Bronchial epithelial cell (primary cell): ENCODE measurements at regions not wholly inside any gene's neighbourhood (a gene's known extent, or its start where the extent isn't known, plus 50 kb on each side); places are given as distances from the start of the nearest gene placed in this dataset.
A peak's percentile ranks its signal among the peaks of the same experiment; 100 is the strongest.

Experiments
- DNase-seq: peaks from one replicate; pipeline ENCODE4 v3.0.0-alpha.2; 2010; ENCODE audit warnings: low read depth
- FAIRE-seq: peaks from 2 replicates; lab custom pipeline; 2011; peaks lifted over from hg19 to GRCh38; lab: Jason Lieb, UNC
- H3K27me3 ChIP-seq: 2 replicates; pipeline ENCODE4 v1.5.1; 2011; ENCODE audit warnings: low read length; ENCODE audit not compliant: control insufficient read depth, insufficient read depth
- H3K36me3 ChIP-seq: 2 replicates; pipeline ENCODE4 v1.5.1; 2011; ENCODE audit warnings: low read length; ENCODE audit not compliant: control insufficient read depth, insufficient read depth
- H3K4me3 ChIP-seq: 2 replicates; pipeline ENCODE4 v1.5.1; 2011; ENCODE audit warnings: mild to moderate bottlenecking, low read depth, low read length, control low read depth
- TF ChIP-seq, protein P1 (sequence below): IDR thresholded peaks from 2 replicates; pipeline ENCODE4 v1.5.1; 2011; ENCODE audit warnings: mild to moderate bottlenecking, moderate library complexity, low read length, control low read depth, inconsistent platforms; ENCODE audit not compliant: insufficient read depth, severe bottlenecking

DNA sequence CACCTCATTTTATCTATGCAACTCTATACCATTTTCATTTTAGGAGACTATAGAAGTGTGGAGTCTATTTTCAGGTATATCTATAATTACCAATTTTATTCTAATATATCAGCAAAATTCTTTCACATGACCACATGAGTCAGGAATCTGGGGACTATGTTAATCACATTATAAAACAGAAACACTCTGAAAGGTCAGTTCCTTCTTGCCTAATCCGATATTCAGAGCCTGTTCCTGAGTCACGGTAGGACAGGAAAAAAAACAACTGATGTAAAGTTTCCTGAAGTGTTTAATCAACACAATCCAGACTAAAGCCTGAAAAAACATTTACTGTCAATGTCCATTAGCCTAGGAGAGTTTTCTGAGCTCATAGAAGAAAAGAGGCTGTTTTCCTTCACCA lies 1902.3 kb downstream of the NCAM2 start:
- H3K27me3 ChIP-seq, result no peaks in the 10 kb centered on the region
- DNase-seq (peak; percentile 79), FAIRE-seq (no peak)

DNA sequence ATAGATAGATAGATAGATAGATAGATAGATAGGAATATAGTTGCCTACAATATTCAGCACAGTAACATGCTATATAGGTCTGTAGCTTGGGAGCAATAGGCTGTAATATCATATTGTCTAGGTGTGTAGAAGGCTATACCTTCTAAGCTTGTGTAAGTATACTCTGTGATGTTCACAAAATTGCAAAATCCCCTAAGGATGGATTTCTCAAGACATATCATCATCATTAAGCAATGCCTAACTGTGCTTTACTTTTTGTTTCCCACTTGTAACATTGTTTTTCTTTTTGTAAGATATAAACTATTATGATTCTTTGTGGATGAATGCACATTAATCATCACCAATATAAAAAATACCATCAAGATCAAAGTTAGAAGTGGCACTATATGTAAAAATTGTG lies 1905.6 kb downstream of the NCAM2 start:
- DNase-seq, result peak; percentile 34
- TF ChIP-seq, protein P1, sequence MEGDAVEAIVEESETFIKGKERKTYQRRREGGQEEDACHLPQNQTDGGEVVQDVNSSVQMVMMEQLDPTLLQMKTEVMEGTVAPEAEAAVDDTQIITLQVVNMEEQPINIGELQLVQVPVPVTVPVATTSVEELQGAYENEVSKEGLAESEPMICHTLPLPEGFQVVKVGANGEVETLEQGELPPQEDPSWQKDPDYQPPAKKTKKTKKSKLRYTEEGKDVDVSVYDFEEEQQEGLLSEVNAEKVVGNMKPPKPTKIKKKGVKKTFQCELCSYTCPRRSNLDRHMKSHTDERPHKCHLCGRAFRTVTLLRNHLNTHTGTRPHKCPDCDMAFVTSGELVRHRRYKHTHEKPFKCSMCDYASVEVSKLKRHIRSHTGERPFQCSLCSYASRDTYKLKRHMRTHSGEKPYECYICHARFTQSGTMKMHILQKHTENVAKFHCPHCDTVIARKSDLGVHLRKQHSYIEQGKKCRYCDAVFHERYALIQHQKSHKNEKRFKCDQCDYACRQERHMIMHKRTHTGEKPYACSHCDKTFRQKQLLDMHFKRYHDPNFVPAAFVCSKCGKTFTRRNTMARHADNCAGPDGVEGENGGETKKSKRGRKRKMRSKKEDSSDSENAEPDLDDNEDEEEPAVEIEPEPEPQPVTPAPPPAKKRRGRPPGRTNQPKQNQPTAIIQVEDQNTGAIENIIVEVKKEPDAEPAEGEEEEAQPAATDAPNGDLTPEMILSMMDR, result no peak
- Histone ChIP-seq H3K4me3 (no peak overlapping the region), H3K27me3 (no peaks in the 10 kb centered on the region), H3K36me3 (no peaks in the 10 kb centered on the region)
- no peak for FAIRE-seq

More for the DNA sequence above, 1902.3 kb downstream of the NCAM2 start:
- H3K36me3 ChIP-seq, result no peaks in the 10 kb centered on the region
- TF ChIP-seq, protein P1, result no peak
- no peak overlapping the region for H3K4me3 ChIP-seq

DNA sequence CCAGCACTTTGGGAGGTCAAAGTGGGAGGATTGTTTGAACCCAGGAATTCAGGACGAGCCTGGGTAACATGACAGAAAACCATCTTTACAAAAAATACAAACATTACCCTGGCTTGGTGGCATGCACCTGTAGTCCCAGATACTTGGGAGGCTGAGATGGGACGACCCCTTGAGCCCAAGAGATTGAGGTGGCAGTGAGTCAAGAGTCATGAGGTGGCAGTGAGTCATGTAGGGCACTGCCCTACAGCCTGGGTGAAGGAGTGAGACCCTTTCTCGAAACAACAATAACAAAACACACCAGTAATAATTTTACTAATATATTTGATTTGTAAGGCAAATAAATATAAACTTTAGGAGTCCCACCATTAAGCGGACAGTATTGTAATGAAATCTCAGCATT lies 1906.2 kb downstream of the NCAM2 start:
- no peak overlapping the region for H3K4me3 ChIP-seq
- FAIRE-seq, result no peak

DNA sequence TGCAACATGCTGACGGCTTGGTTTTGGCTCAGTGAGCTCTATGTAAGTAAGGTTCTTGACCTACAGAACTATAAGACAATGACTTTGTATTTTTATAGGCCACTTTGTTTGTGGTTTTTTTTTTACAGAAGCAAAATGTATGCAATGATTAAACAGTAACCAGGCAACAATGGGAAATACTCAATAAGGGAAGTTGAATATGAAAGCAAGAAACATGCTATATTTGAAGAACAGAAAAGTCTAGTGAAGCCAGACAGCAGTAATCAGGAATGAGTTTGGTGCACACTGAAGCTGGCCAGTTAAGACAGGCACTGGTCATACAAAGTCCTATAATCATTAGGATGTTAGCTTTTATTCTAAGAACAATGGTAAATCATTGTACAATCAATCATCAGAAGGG lies 1926.8 kb downstream of the NCAM2 start:
- no peaks in the 10 kb centered on the region for H3K36me3 ChIP-seq
- no peaks in the 10 kb centered on the region for H3K27me3 ChIP-seq
- DNase-seq (no peak), FAIRE-seq (no peak)
- H3K4me3 ChIP-seq, result no peak overlapping the region
- TF ChIP-seq, protein P1, result no peak

More for the DNA sequence above, 1906.2 kb downstream of the NCAM2 start:
- TF ChIP-seq, protein P1, result no peak
- no peaks in the 10 kb centered on the region for H3K36me3 ChIP-seq
- no peaks in the 10 kb centered on the region for H3K27me3 ChIP-seq
- no peak for DNase-seq

DNA sequence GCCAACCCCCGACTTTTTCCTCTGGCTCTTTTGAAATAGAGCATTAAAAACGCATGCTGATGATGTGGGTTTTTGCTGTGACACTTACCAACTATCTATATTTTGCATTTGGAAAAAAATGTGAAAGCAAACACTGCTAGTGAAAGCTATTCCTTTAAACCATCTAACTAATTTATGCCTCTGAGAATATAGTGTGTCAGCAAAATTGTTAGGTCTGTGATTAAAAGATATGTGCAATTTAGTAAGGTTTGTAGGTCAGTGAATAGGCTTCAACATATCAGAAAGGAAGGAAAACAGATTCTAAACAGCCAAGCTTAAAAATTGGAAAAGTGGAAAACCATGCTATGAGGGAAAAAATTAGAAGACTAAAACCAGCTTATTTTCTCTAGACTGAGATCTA lies 1929.3 kb downstream of the NCAM2 start:
- no peak for FAIRE-seq
- DNase-seq, result no peak
- TF ChIP-seq, protein P1, result no peak
- Histone ChIP-seq H3K4me3 (no peak overlapping the region), H3K27me3 (no peaks in the 10 kb centered on the region), H3K36me3 (no peaks in the 10 kb centered on the region)

DNA sequence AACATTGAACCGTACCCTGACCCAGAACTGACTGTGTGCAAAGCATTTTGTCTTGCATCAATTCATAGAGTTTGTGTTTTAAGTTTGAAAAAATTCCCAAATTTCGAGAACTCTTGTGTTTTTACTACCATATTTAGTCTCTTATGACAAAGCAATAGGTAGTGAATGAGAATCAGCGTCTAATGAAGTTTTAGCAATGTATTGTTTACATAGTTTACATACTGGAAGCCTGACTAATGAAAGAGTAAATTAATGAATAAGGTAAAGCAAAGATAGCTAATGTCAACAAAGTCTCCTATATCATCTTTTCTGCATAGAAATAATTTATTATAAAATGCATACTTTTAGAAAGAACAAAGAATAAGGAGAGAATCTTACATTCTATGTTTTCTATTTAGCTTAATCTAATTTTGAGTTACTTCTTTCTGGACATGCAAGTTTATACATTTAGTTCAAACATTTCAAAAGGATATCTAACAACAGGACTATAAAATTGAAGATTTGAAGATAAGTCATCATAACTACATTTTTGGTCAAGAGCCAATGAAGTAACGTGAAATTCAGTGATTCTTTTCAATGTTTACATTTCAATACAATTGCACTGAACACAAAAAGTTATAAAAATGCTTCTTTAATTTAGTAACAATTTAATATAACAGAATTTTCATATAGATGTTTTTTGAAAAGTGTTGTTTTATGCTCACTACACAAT lies 1943.7 kb downstream of the NCAM2 start:
- no peaks in the 10 kb centered on the region for H3K36me3 ChIP-seq
- H3K4me3 ChIP-seq, result no peak overlapping the region
- DNase-seq (peak; percentile 28), FAIRE-seq (no peak)
- TF ChIP-seq, protein P1, result no peak
- no peaks in the 10 kb centered on the region for H3K27me3 ChIP-seq
